ENCODE measurements at regions not wholly inside any gene's neighbourhood (a gene's known extent, or its start where the extent isn't known, plus 50 kb on each side); places are given as distances from the start of the nearest gene placed in this dataset.

- H3K36me3 Mint-ChIP-seq, result no peaks in the 10 kb centered on the region
- H3K27me3 Mint-ChIP-seq, result peaks cover 2% of the 10 kb centered on the region
- ChIA-PET POLR2A (no interaction called here), CTCF (interaction anchor here (1.4 kb wide), 1 partner anchor 44 kb away, joined by 3 read pairs; no protein-coding TSS in a partner anchor)
- intact Hi-C loops (cut with micrococcal nuclease), result no loop called here
- no peak overlapping the region for H3K4me3 Mint-ChIP-seq
- H3K9me3 Mint-ChIP-seq, result no peaks in the 10 kb centered on the region
- no peak for DNase-seq
- H3K27ac Mint-ChIP-seq, result no peak overlapping the region
- peaks cover 2% of the 10 kb centered on the region for H3K4me1 Mint-ChIP-seq (ENCODE audit: low read depth)
Measured at GRCh38 chr4:15352524-15352923, 75.3 kb upstream of the C1QTNF7 start.

- intact Hi-C loops (cut with micrococcal nuclease), result no loop called here
- Mint-ChIP-seq H3K4me3 (no peak overlapping the region), H3K4me1 (ENCODE audit: low read depth) (peaks cover 2% of the 10 kb centered on the region), H3K27me3 (peaks cover 2% of the 10 kb centered on the region), H3K27ac (no peak overlapping the region), H3K36me3 (no peaks in the 10 kb centered on the region), H3K9me3 (no peaks in the 10 kb centered on the region)
- ChIA-PET CTCF (no interaction called here), POLR2A (no interaction called here)
- no peak for DNase-seq
Measured at GRCh38 chr4:15353207-15353606, 74.6 kb upstream of the C1QTNF7 start.

GRCh38 chr4:15354371-15355297 is 73.2 kb upstream of the C1QTNF7 start:
- peaks cover 2% of the 10 kb centered on the region for H3K27me3 Mint-ChIP-seq
- no peak for DNase-seq
- POLR2A ChIA-PET, result no interaction called here
- H3K27ac Mint-ChIP-seq, result no peak overlapping the region
- H3K36me3 Mint-ChIP-seq, result no peaks in the 10 kb centered on the region
- no peaks in the 10 kb centered on the region for H3K9me3 Mint-ChIP-seq
- H3K4me1 Mint-ChIP-seq (ENCODE audit: low read depth), result no peaks in the 10 kb centered on the region
- intact Hi-C loops (cut with micrococcal nuclease), result no loop called here
- no peak overlapping the region for H3K4me3 Mint-ChIP-seq
- CTCF ChIA-PET, result interaction anchor here (1.3 kb wide), 1 partner anchor 41 kb away, joined by 10 read pairs; no protein-coding TSS in a partner anchor

GRCh38 chr4:15361529-15361928 is 66.3 kb upstream of the C1QTNF7 start:
- CTCF ChIA-PET, result interaction anchor here (0.8 kb wide), 1 partner anchor 96 kb away, joined by 3 read pairs; no protein-coding TSS in a partner anchor
- Mint-ChIP-seq H3K4me3 (no peak overlapping the region), H3K9me3 (no peaks in the 10 kb centered on the region), H3K27me3 (no peaks in the 10 kb centered on the region), H3K4me1 (ENCODE audit: low read depth) (no peaks in the 10 kb centered on the region), H3K27ac (no peak overlapping the region), H3K36me3 (no peaks in the 10 kb centered on the region)
- no peak for DNase-seq
- intact Hi-C loops (cut with micrococcal nuclease), result no loop called here
- POLR2A ChIA-PET, result no interaction called here

GRCh38 chr4:15362541-15362940 is 65.3 kb upstream of the C1QTNF7 start:
- Mint-ChIP-seq H3K4me1 (ENCODE audit: low read depth) (peaks cover 2% of the 10 kb centered on the region), H3K9me3 (no peaks in the 10 kb centered on the region), H3K4me3 (no peak overlapping the region), H3K36me3 (no peaks in the 10 kb centered on the region), H3K27me3 (no peaks in the 10 kb centered on the region), H3K27ac (no peak overlapping the region)
- DNase-seq, result no peak
- ChIA-PET POLR2A (no interaction called here), CTCF (interaction anchor here (0.8 kb wide), 1 partner anchor 95 kb away, joined by 3 read pairs; no protein-coding TSS in a partner anchor)
- intact Hi-C loops (cut with micrococcal nuclease), result no loop called here

GRCh38 chr4:15364183-15364582 is 63.6 kb upstream of the C1QTNF7 start:
- ChIA-PET CTCF (interaction anchor here (1.5 kb wide), 1 partner anchor 32 kb away, joined by 4 read pairs; no protein-coding TSS in a partner anchor), POLR2A (no interaction called here)
- peaks cover 2% of the 10 kb centered on the region for H3K9me3 Mint-ChIP-seq
- H3K4me1 Mint-ChIP-seq (ENCODE audit: low read depth), result peaks cover 7% of the 10 kb centered on the region
- DNase-seq, result no peak
- H3K27me3 Mint-ChIP-seq, result no peaks in the 10 kb centered on the region
- H3K36me3 Mint-ChIP-seq, result no peaks in the 10 kb centered on the region
- no peak overlapping the region for H3K4me3 Mint-ChIP-seq
- no peak overlapping the region for H3K27ac Mint-ChIP-seq
- intact Hi-C loops (cut with micrococcal nuclease), result no loop called here

GRCh38 chr4:15365641-15366040 is 62.2 kb upstream of the C1QTNF7 start:
- H3K27ac Mint-ChIP-seq, result no peak overlapping the region
- no peak for DNase-seq
- H3K9me3 Mint-ChIP-seq, result peaks cover 2% of the 10 kb centered on the region
- H3K36me3 Mint-ChIP-seq, result no peaks in the 10 kb centered on the region
- H3K4me3 Mint-ChIP-seq, result no peak overlapping the region
- POLR2A ChIA-PET, result no interaction called here
- no peaks in the 10 kb centered on the region for H3K27me3 Mint-ChIP-seq
- intact Hi-C loops (cut with micrococcal nuclease), result no loop called here
- CTCF ChIA-PET, result no interaction called here
- peaks cover 7% of the 10 kb centered on the region for H3K4me1 Mint-ChIP-seq (ENCODE audit: low read depth)

GRCh38 chr4:15366721-15367120 is 61.1 kb upstream of the C1QTNF7 start:
- intact Hi-C loops (cut with micrococcal nuclease), result no loop called here
- POLR2A ChIA-PET, result no interaction called here
- no peaks in the 10 kb centered on the region for H3K36me3 Mint-ChIP-seq

GRCh38 chr4:15368856-15369255 is 59.0 kb upstream of the C1QTNF7 start:
- Mint-ChIP-seq H3K27me3 (no peaks in the 10 kb centered on the region), H3K4me1 (ENCODE audit: low read depth) (peaks cover 7% of the 10 kb centered on the region), H3K27ac (no peak overlapping the region), H3K4me3 (no peak overlapping the region), H3K36me3 (no peaks in the 10 kb centered on the region), H3K9me3 (peaks cover 2% of the 10 kb centered on the region)
- CTCF ChIA-PET, result interaction anchor here (1.1 kb wide), 1 partner anchor 27 kb away, joined by 3 read pairs; no protein-coding TSS in a partner anchor
- intact Hi-C loops (cut with micrococcal nuclease), result no loop called here
- DNase-seq, result no peak
- POLR2A ChIA-PET, result no interaction called here

More at GRCh38 chr4:15366721-15367120, 61.1 kb upstream of the C1QTNF7 start:
- Mint-ChIP-seq H3K4me3 (no peak overlapping the region), H3K4me1 (ENCODE audit: low read depth) (peaks cover 7% of the 10 kb centered on the region), H3K9me3 (peaks cover 2% of the 10 kb centered on the region), H3K27me3 (no peaks in the 10 kb centered on the region), H3K27ac (no peak overlapping the region)
- no peak for DNase-seq
- CTCF ChIA-PET, result interaction anchor here (0.7 kb wide), 1 partner anchor 771 kb away, joined by 3 read pairs; no protein-coding TSS in a partner anchor

GRCh38 chr4:15370296-15370695 is 57.5 kb upstream of the C1QTNF7 start:
- DNase-seq, result no peak
- ChIA-PET POLR2A (no interaction called here), CTCF (interaction anchor here (1.1 kb wide), 1 partner anchor 26 kb away, joined by 3 read pairs; no protein-coding TSS in a partner anchor)
- no peak overlapping the region for H3K4me3 Mint-ChIP-seq
- peaks cover 7% of the 10 kb centered on the region for H3K4me1 Mint-ChIP-seq (ENCODE audit: low read depth)
- no peaks in the 10 kb centered on the region for H3K36me3 Mint-ChIP-seq
- H3K27me3 Mint-ChIP-seq, result no peaks in the 10 kb centered on the region
- intact Hi-C loops (cut with micrococcal nuclease), result no loop called here
- H3K9me3 Mint-ChIP-seq, result peaks cover 2% of the 10 kb centered on the region
- H3K27ac Mint-ChIP-seq, result no peak overlapping the region

- no peak overlapping the region for H3K27ac Mint-ChIP-seq
Measured at GRCh38 chr4:15373363-15373762, 54.5 kb upstream of the C1QTNF7 start.

GRCh38 chr4:15374656-15375055 is 53.2 kb upstream of the C1QTNF7 start:
- Mint-ChIP-seq H3K4me1 (ENCODE audit: low read depth) (peaks cover 10% of the 10 kb centered on the region), H3K27me3 (no peaks in the 10 kb centered on the region), H3K9me3 (no peaks in the 10 kb centered on the region), H3K4me3 (no peak overlapping the region), H3K36me3 (no peaks in the 10 kb centered on the region), H3K27ac (no peak overlapping the region)
- DNase-seq, result no peak
- intact Hi-C loops (cut with micrococcal nuclease), result loop anchor here (5.0 kb wide), 1 partner anchor 122 kb away; no protein-coding TSS in a partner anchor
- POLR2A ChIA-PET, result no interaction called here
- CTCF ChIA-PET, result interaction anchor here (0.9 kb wide), 1 partner anchor 22 kb away, joined by 3 read pairs; no protein-coding TSS in a partner anchor

More at GRCh38 chr4:15373363-15373762, 54.5 kb upstream of the C1QTNF7 start:
- intact Hi-C loops (cut with micrococcal nuclease), result no loop called here
- no peak overlapping the region for H3K4me3 Mint-ChIP-seq
- CTCF ChIA-PET, result no interaction called here
- DNase-seq, result no peak
- peaks cover 15% of the 10 kb centered on the region for H3K4me1 Mint-ChIP-seq (ENCODE audit: low read depth)
- no peaks in the 10 kb centered on the region for H3K27me3 Mint-ChIP-seq
- no peaks in the 10 kb centered on the region for H3K36me3 Mint-ChIP-seq
- POLR2A ChIA-PET, result no interaction called here
- peaks cover 2% of the 10 kb centered on the region for H3K9me3 Mint-ChIP-seq
